Esophagus squamous epithelium (tissue), 4 donors: ENCODE measurements at regions not wholly inside any gene's neighbourhood (a gene's known extent, or its start where the extent isn't known, plus 50 kb on each side); places are given as distances from the start of the nearest gene placed in this dataset.

ENCODE experiments used
- POLR2A ChIP-seq, 4 donors: fragments of 450-650 bp; IDR thresholded peaks; one replicate each; pipeline ENCODE4 v1.6.1; 2017; ENCODE audit warnings: antibody characterized with exemption in 4 of 4, mild to moderate bottlenecking in 4 of 4, moderate library complexity in 3 of 4
- TF ChIP-seq, protein P1 (sequence below), 6 experiments: fragments of 450-650 bp in 4 of 6; fragments of 200-600 bp in 2 of 6; sonication (generic) in 2 of 6; IDR thresholded peaks; one replicate each; pipeline ENCODE4 v1.5.1; 2016 to 2019; ENCODE audit warnings: antibody characterized with exemption in 6 of 6, mild to moderate bottlenecking in 4 of 6, moderate library complexity in 4 of 6

DNA sequence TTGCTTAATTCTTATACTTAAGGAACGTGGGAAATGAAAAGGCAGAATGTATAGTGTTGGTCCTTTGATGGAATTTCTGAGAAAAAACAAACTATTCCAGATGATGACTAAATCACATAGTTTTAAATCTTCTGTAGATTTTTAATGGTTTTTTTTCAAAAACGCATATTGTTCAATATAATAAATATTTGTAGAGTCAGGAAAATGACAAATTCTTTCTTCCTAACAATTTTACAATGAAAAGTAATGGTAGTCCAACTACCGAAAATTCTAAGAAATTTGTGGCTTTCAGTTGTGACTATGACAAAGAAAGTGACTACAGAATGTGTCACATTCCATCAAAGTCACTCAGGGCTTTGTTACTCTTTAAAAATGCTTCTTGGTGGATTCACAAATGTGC is 164.8 kb upstream of the PITX2 start:
- no peak for TF ChIP-seq POLR2A (IDR thresholded peaks at IDR 0.05)
- TF ChIP-seq, protein P1, sequence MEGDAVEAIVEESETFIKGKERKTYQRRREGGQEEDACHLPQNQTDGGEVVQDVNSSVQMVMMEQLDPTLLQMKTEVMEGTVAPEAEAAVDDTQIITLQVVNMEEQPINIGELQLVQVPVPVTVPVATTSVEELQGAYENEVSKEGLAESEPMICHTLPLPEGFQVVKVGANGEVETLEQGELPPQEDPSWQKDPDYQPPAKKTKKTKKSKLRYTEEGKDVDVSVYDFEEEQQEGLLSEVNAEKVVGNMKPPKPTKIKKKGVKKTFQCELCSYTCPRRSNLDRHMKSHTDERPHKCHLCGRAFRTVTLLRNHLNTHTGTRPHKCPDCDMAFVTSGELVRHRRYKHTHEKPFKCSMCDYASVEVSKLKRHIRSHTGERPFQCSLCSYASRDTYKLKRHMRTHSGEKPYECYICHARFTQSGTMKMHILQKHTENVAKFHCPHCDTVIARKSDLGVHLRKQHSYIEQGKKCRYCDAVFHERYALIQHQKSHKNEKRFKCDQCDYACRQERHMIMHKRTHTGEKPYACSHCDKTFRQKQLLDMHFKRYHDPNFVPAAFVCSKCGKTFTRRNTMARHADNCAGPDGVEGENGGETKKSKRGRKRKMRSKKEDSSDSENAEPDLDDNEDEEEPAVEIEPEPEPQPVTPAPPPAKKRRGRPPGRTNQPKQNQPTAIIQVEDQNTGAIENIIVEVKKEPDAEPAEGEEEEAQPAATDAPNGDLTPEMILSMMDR (IDR thresholded peaks at IDR 0.05): no peak
